GM06990 (cell line): ENCODE measurements at regions not wholly inside any gene's neighbourhood (a gene's known extent, or its start where the extent isn't known, plus 50 kb on each side); places are given as distances from the start of the nearest gene placed in this dataset.
"Not testable (repeated sequence)": the region's sequence is repeated elsewhere in the genome, so short reads cannot be mapped to it uniquely, and the experiment has no call there.

Source experiments
- DNase-seq: peaks from one replicate; pipeline ENCODE4 v3.0.0-alpha.2; 2011; ENCODE audit not compliant: insufficient read length; ENCODE audit errors: extremely low read depth
- H3K27me3 ChIP-seq: replicated peaks from 2 replicates; pipeline ENCODE4 v1.6.0; 2011; ENCODE audit warnings: low read length; ENCODE audit not compliant: control insufficient read depth, insufficient read depth
- H3K36me3 ChIP-seq: 2 replicates; pipeline ENCODE4 v1.5.1; 2011; ENCODE audit warnings: low read length; ENCODE audit not compliant: control insufficient read depth, insufficient read depth
- H3K4me3 ChIP-seq: replicated peaks from 2 replicates; pipeline ENCODE4 v1.5.1; 2011; ENCODE audit warnings: low read depth, mild to moderate bottlenecking, control low read depth, low read length
- TF ChIP-seq, protein P1 (sequence below): IDR thresholded peaks from 2 replicates; pipeline ENCODE4 v1.5.1; 2011; ENCODE audit warnings: low read length, control low read depth, mild to moderate bottlenecking, inconsistent platforms; ENCODE audit not compliant: insufficient read depth, poor library complexity, severe bottlenecking

DNA sequence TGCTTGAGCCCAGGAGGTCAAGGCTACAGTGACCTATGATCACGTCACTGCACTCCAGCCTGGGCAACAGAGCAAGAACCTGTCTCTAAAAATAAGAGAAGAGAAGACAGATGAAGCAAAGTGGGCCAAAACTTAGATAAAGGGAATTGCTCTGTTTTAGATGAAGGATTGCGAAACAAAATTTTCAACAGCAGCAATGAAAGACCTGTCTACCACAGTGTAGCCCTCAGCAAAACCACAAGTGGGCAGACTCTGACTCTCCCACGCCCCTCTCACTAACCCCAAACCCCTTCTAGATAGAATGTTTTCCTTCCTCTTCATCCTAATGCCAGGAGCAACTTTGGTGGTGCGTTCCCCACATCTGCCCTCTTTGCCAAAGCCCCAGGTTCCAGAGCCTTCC lies 105.6 kb upstream of the ALDH3B2 start:
- TF ChIP-seq, protein P1, sequence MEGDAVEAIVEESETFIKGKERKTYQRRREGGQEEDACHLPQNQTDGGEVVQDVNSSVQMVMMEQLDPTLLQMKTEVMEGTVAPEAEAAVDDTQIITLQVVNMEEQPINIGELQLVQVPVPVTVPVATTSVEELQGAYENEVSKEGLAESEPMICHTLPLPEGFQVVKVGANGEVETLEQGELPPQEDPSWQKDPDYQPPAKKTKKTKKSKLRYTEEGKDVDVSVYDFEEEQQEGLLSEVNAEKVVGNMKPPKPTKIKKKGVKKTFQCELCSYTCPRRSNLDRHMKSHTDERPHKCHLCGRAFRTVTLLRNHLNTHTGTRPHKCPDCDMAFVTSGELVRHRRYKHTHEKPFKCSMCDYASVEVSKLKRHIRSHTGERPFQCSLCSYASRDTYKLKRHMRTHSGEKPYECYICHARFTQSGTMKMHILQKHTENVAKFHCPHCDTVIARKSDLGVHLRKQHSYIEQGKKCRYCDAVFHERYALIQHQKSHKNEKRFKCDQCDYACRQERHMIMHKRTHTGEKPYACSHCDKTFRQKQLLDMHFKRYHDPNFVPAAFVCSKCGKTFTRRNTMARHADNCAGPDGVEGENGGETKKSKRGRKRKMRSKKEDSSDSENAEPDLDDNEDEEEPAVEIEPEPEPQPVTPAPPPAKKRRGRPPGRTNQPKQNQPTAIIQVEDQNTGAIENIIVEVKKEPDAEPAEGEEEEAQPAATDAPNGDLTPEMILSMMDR: no peak
- H3K27me3 ChIP-seq: no peaks in the 10 kb centered on the region; the same call in 1 of the 2 replicates
- no peak for DNase-seq

DNA sequence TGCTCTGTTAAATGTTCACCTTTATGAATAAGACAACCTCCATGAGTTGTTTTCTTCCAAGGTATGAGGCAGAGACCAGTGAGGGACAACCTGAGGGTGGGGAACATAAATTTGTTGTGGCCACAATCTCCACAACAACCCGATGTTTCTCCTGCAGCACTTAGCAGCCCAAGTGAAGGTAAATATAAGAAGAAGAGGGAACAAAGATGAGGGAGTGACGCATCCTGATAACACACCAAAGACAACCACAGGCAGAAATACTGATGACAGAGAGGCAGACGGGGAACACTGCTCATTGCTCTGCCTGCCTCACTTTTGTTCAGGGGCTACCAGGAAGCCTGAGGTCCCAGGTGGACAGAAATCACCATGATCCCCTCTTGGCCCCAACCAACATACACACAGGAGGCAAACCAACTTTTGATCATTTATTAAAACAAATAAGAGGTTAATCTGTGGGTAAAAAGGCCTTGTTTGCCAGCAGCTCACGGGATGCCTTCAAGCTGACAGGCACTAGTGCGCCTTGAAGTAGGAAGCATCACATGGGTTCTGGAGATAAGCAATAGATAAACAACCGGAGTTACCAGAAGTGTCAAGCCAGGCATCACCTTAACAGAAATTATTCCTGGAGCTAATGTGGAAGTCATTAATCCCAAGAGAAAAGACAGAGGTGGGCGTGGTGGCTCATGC lies 104.9 kb upstream of the ALDH3B2 start:
- H3K36me3 ChIP-seq, H3K4me3 ChIP-seq, H3K27me3 ChIP-seq, DNase-seq: not testable (repeated sequence)

More for the DNA sequence above, 105.6 kb upstream of the ALDH3B2 start:
- H3K4me3 ChIP-seq: no peak overlapping the region
- H3K36me3 ChIP-seq: no peaks in the 10 kb centered on the region

DNA sequence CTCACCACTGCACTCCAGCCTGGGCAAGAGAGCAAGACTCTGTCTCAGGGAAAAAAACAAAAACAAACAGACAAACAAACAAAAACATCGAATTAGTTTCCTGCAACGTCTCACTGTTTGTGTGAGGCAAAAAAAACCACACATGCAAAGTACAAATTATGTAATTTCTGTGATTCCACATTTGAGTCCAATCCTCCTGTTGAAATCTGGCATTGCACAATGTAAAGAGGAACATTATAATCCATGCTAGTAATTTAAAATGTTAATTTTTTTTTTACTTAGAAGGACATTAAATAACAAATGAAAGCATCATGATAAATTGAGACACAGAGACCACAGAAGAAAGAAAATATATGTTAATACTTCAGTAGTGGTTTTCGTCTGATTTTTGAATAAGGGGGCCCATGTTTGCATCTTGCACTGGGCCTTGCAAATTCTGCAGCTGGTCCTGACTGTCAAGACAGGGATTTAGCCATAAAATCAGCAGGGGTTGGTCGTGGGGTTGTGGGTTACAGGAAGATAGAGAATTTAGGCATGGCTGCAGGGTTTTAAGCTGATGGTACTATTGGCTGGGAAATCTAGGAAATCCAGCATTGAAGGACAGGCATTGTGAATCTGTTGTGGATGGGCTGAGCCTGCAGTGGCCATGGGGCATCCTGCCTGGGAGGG lies 102.6 kb upstream of the ALDH3B2 start:
- no peak overlapping the region for H3K4me3 ChIP-seq
- TF ChIP-seq, protein P1: no peak
- no peak for DNase-seq
- H3K27me3 ChIP-seq: no peaks in the 10 kb centered on the region; the same call in 1 of the 2 replicates
- no peaks in the 10 kb centered on the region for H3K36me3 ChIP-seq

DNA sequence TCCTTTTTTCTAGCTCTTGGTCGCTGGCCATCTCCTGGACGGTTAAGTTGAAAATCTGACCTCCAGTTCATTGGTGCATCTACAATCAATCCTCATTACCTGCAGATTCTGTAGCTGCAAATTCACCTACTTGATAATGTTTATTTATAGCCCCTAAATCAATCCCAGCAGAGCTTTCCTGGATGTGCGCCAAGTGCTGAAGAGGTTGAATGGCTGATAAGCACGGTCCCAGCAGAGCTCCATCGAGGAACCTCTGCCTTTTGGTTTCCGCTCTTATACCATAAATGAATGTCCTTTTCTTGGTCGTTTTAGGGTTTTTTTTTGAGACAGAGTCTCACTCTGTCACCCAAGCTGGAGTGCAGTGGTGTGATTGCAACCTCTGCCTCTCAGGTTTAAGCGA lies 99.8 kb upstream of the ALDH3B2 start:
- not testable (repeated sequence) for H3K4me3 ChIP-seq, H3K36me3 ChIP-seq, DNase-seq, H3K27me3 ChIP-seq

DNA sequence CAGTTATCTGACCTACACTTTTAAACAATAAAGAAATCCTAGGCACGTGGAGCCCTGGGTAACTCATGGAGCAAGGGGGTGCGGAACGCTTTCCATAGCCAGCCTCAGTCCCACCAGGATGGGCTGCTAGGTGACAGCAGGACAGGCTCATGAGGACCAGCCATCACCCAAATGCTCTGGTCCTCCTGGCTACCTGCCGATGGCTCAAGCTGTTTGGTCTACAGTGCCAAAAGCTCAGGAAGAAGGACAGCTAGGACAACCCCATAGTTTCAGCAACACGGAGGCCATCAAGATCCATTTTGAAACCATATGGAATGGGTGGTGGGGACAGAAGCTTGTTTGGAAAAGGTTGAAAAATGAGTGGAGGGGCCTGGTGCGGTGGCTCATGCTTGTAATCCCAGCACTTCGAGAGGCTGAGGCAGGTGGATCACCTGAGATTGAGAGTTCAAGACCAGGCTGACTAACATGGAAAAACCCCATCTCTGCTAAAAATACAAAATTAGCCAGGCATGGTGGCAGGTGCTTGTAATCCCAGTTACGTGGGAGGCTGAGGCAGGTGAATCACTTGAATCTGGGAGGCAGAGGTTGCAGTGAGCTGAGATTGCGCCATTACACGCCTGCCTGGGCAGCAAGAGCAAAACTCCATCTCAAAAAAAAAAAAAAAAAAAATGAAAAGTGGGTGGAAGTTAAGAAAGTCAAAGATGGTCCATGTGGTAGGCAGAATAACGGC lies 93.7 kb upstream of the ALDH3B2 start:
- not testable (repeated sequence) for DNase-seq, H3K4me3 ChIP-seq, H3K36me3 ChIP-seq, H3K27me3 ChIP-seq

DNA sequence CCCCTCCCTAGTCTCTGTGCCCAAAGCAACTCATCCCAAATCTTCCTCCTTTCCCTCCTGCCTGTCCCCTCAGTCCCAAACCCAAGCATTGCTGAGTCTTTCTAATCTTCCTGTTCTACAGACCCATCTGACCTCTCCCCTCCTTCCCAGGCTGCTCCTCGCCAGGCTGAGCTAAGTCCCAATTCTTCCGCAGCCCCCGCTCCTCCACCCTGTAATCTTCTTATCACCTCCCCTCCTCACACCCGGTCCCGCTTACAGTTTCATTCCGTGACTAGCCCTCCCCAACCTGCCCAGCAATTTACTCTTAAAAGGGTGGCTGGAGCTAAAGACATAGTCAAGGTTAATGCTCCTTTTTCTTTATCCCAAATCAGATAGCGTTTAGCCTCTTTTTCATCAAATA lies 86.8 kb upstream of the ALDH3B2 start:
- not testable (repeated sequence) for H3K4me3 ChIP-seq, H3K27me3 ChIP-seq, H3K36me3 ChIP-seq, DNase-seq

DNA sequence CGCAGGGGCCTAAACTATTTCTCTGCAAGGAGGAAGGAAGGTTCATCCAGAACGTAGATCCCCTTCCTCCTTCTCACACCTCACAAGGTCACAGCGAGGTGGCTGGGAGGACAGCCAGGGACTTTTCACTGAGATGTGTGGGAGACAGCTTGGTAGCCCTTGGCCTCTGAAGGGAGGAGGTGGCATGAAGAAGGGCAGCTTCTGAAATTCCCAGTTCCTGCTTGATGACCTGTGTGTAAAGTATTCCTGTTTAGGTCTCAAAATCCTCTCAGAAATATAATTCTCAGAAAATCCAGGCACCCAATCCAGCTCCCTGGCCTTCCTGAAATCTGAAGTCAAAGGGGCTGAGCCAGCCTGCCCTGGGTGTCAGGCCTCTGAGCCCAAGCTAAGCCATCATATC lies 84.9 kb upstream of the ALDH3B2 start:
- not testable (repeated sequence) for DNase-seq, H3K36me3 ChIP-seq, H3K4me3 ChIP-seq, H3K27me3 ChIP-seq

DNA sequence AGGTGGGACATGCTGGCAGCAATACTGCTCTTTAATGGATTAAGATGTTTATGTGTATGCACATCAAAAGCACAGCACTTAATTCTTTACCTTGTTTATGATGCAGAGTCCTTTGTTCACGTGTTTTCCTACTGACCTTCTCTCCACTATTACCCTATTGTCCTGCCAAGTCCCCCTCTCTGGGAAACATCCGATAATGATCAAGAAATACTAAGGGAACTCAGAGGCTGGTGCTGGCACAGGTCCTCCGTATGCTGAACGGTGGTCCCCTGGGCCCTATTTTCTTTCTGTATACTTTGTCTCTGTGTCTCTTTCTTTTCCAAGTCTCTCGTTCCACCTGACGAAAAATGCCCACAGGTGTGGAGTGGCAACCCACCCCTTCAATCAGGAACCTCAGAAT lies 84.0 kb upstream of the ALDH3B2 start:
- not testable (repeated sequence) for H3K4me3 ChIP-seq, H3K27me3 ChIP-seq, DNase-seq, H3K36me3 ChIP-seq

DNA sequence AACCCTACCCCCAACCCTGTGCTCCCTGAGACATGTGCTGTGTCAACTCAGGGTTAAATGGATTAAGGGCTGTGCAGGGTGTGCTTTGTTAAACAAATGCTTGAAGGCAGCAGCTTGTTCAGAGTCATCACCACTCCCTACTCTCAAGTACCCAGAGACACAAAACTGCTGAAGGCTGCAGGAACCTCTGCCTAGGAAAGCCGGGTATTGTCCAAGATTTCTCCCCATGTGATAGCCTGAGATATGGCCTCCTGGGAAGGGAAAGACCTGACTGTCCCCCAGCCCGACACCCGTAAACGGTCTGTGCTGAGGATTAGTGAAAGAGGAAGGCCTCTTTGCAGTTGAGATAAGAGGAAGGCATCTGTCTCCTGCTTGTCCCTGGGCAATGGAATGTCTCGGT lies 83.6 kb upstream of the ALDH3B2 start:
- H3K36me3 ChIP-seq, H3K27me3 ChIP-seq, H3K4me3 ChIP-seq, DNase-seq: not testable (repeated sequence)

DNA sequence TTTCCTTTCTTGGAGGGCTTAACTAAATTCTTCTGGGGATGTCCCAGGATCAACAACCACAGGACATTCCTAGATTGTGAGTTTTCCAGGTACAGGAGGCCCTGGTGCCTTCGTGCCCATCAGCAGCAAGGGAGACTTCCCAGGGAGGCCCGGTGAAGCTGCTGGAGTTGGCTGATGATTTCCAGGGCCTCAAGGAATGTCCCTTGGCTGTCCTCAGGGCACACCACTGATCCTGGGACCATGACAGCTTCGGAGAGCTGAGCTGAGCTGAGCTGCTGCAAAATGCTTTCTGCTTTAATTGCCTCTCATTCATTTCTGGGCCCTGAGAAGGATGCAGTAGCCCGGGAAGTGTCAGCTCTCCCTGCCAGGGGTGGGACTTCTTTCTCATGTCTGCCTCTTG lies 79.4 kb upstream of the ALDH3B2 start:
- not testable (repeated sequence) for DNase-seq, H3K4me3 ChIP-seq, H3K36me3 ChIP-seq, H3K27me3 ChIP-seq
